Right lobe of liver (tissue), 4 donors: ENCODE measurements at regions not wholly inside any gene's neighbourhood (a gene's known extent, or its start where the extent isn't known, plus 50 kb on each side); places are given as distances from the start of the nearest gene placed in this dataset.

ENCODE experiments used
- CTCF ChIP-seq, 4 donors: fragments of 200-600 bp in 3 of 4; fragments of 450-650 bp in 1 of 4; IDR thresholded peaks; one replicate each; pipeline versions ENCODE4 v1.5.1 to v1.8.0; 2016 to 2022; ENCODE audit warnings: antibody characterized with exemption in 4 of 4, mild to moderate bottlenecking in 2 of 4
- POLR2A ChIP-seq: fragments of 450-650 bp; IDR thresholded peaks from one replicate; pipeline ENCODE4 v1.6.1; 2017; ENCODE audit warnings: antibody characterized with exemption, mild to moderate bottlenecking
- donor health status: DM: no; HTN: no; CAD: no.
- donor health status: DM: no; HTN: no; CAD: no.
- donor health status: DM: no; HTN: yes; CAD: no.

DNA sequence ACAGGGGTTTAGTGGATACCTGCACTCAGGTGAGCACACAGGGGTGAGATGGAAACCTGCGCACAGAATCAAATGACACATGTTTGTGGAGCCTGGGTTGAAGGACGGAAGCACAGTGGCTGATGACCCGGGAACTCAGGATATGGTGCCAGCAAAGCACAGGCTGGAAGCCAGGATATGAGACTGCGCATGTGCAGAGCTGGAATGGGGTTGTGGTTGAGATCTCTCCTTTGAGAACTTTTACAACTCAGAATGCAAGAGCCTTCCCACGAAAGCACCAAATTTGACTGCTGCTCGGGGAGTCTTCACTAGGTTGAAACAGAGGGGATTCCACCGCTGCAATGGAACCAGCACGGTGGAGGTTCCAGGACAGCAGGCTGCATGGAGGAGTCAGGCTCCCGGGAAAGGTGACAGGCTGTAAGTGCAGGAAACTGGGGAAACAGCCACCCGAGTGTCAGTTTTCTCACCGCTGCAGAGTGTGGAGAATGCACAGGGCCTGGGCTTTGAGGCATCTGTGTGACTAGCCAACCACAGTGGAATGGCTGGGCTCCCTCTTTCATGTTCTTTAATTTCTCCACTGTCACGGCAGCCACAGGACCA lies 133.4 kb upstream of the TCERG1L start:
- TF ChIP-seq CTCF (IDR thresholded peaks at IDR 0.05) (no peak), POLR2A (no peak)
